Gastroesophageal sphincter (tissue), 3 donors: ENCODE measurements at regions not wholly inside any gene's neighbourhood (a gene's known extent, or its start where the extent isn't known, plus 50 kb on each side); places are given as distances from the start of the nearest gene placed in this dataset.

Experiments used
- CTCF ChIP-seq, 4 experiments: fragments of 200-600 bp in 2 of 4; fragments of 450-650 bp in 2 of 4; sonication (generic) in 1 of 4; IDR thresholded peaks; one replicate each; pipeline ENCODE4 v1.5.1; 2017 to 2019; ENCODE audit warnings: antibody characterized with exemption in 4 of 4, mild to moderate bottlenecking in 2 of 4, moderate library complexity in 2 of 4
- EP300 ChIP-seq: sonication (generic); formaldehyde crosslinking; IDR thresholded peaks from one replicate; pipeline ENCODE4 v1.6.1; 2017; ENCODE audit warnings: antibody characterized with exemption, mild to moderate bottlenecking
- POLR2A ChIP-seq, 2 donors: fragments of 450-650 bp; IDR thresholded peaks; one replicate each; pipeline ENCODE4 v1.6.1; 2017; ENCODE audit warnings: antibody characterized with exemption in 2 of 2, mild to moderate bottlenecking in 2 of 2, moderate library complexity in 1 of 2

- no peak for TF ChIP-seq CTCF (IDR thresholded peaks at IDR 0.05)
- TF ChIP-seq EP300: no peak
- TF ChIP-seq POLR2A (IDR thresholded peaks at IDR 0.05): no peak
These were observed 316.1 kb upstream of the TBX3 start for GRCh38 chr12:115000038-115000437.
